ENCODE measurements at regions not wholly inside any gene's neighbourhood (a gene's known extent, or its start where the extent isn't known, plus 50 kb on each side); places are given as distances from the start of the nearest gene placed in this dataset.

GRCh38 chr12:11951209-11951608 is 119.5 kb upstream of the BCL2L14 start:
- no peak for DNase-seq
- intact Hi-C loops (cut with DNase I, micrococcal nuclease): loop anchor here in 1 of 2 experiments (10.0 kb wide), 1 partner anchor 54 kb away; no protein-coding TSS in a partner anchor
- Histone ChIP-seq H3K27ac (ENCODE audit: low read depth in 1 of 2, low read length in 2 of 2) (no peak overlapping the region), H3K27me3 (ENCODE audit: control insufficient read depth in 1 of 2, insufficient read depth in 2 of 2, low read length in 2 of 2) (no peaks in the 10 kb centered on the region), H3K9me3 (ENCODE audit: control insufficient read depth in 1 of 2, insufficient read depth in 1 of 2, low read length in 2 of 2) (no peaks in the 10 kb centered on the region), H3K4me3 (ENCODE audit: low read length) (no peak overlapping the region), H3K36me3 (ENCODE audit: insufficient read depth, low read length) (no peaks in the 10 kb centered on the region), H3K4me1 (ENCODE audit: insufficient read depth, low read length) (peaks cover 3% of the 10 kb centered on the region)
- no peak overlapping the region for H3K4me3 Mint-ChIP-seq
- ChIA-PET CTCF (no interaction called here), POLR2A (no interaction called here)
- ATAC-seq (ENCODE audit: poor library complexity): no peak
- H3K27ac Mint-ChIP-seq: no peak overlapping the region
- H3K9me3 Mint-ChIP-seq: no peaks in the 10 kb centered on the region
- peaks cover 17% of the 10 kb centered on the region for H3K4me1 Mint-ChIP-seq (ENCODE audit: low read depth)
- H3K27me3 Mint-ChIP-seq: no peaks in the 10 kb centered on the region
- TF ChIP-seq CTCF (IDR thresholded peaks at IDR 0.05): no peak
- H3K36me3 Mint-ChIP-seq (ENCODE audit: low read depth): no peaks in the 10 kb centered on the region

- no peak overlapping the region for H3K4me3 Mint-ChIP-seq
- no peaks in the 10 kb centered on the region for H3K36me3 Mint-ChIP-seq (ENCODE audit: low read depth)
- no peak overlapping the region for H3K27ac ChIP-seq (ENCODE audit: low read depth in 1 of 2, low read length in 2 of 2)
- no peak overlapping the region for H3K27ac Mint-ChIP-seq
- ATAC-seq (ENCODE audit: poor library complexity) (no peak), DNase-seq (no peak)
- no peaks in the 10 kb centered on the region for H3K36me3 ChIP-seq (ENCODE audit: insufficient read depth, low read length)
- no peaks in the 10 kb centered on the region for H3K9me3 Mint-ChIP-seq
- intact Hi-C loops (cut with DNase I, micrococcal nuclease): loop anchor here in 1 of 2 experiments (10.0 kb wide), 1 partner anchor 51 kb away; no protein-coding TSS in a partner anchor
- H3K4me3 ChIP-seq (ENCODE audit: low read length): no peak overlapping the region
- H3K27me3 Mint-ChIP-seq: no peaks in the 10 kb centered on the region
- no peaks in the 10 kb centered on the region for H3K27me3 ChIP-seq (ENCODE audit: control insufficient read depth in 1 of 2, insufficient read depth in 2 of 2, low read length in 2 of 2)
- peaks cover 12% of the 10 kb centered on the region for H3K4me1 Mint-ChIP-seq (ENCODE audit: low read depth)
- TF ChIP-seq CTCF (IDR thresholded peaks at IDR 0.05): no peak
- peaks cover 6% of the 10 kb centered on the region for H3K4me1 ChIP-seq (ENCODE audit: insufficient read depth, low read length)
- POLR2A ChIA-PET: no interaction called here
- CTCF ChIA-PET: interaction anchor here (0.8 to 1.3 kb wide), 2 partner anchors 10 to 80 kb away, joined by 3 read pairs; no protein-coding TSS in a partner anchor
- no peaks in the 10 kb centered on the region for H3K9me3 ChIP-seq (ENCODE audit: control insufficient read depth in 1 of 2, insufficient read depth in 1 of 2, low read length in 2 of 2)
Observed at GRCh38 chr12:11953523-11953922, 117.2 kb upstream of the BCL2L14 start.

GRCh38 chr12:11954181-11954580 is 116.6 kb upstream of the BCL2L14 start:
- no peak for TF ChIP-seq CTCF (IDR thresholded peaks at IDR 0.05)
- no peak overlapping the region for H3K27ac Mint-ChIP-seq
- H3K9me3 Mint-ChIP-seq: no peaks in the 10 kb centered on the region
- CTCF ChIA-PET: interaction anchor here (1.1 to 1.3 kb wide), 2 partner anchors 29 to 79 kb away, joined by 3 read pairs; no protein-coding TSS in a partner anchor
- no peak overlapping the region for H3K27ac ChIP-seq (ENCODE audit: low read depth in 1 of 2, low read length in 2 of 2)
- no peaks in the 10 kb centered on the region for H3K36me3 Mint-ChIP-seq (ENCODE audit: low read depth)
- POLR2A ChIA-PET: no interaction called here
- H3K4me1 Mint-ChIP-seq (ENCODE audit: low read depth): peaks cover 17% of the 10 kb centered on the region
- DNase-seq (peak in 1 of 14 experiments; percentile 21), ATAC-seq (ENCODE audit: poor library complexity) (no peak)
- H3K4me3 ChIP-seq (ENCODE audit: low read length): no peak overlapping the region
- intact Hi-C loops (cut with DNase I, micrococcal nuclease): loop anchor here in 1 of 2 experiments (10.0 kb wide), 1 partner anchor 51 kb away; no protein-coding TSS in a partner anchor
- H3K27me3 Mint-ChIP-seq: no peaks in the 10 kb centered on the region
- no peaks in the 10 kb centered on the region for H3K9me3 ChIP-seq (ENCODE audit: control insufficient read depth in 1 of 2, insufficient read depth in 1 of 2, low read length in 2 of 2)
- H3K4me1 ChIP-seq (ENCODE audit: insufficient read depth, low read length): peaks cover 12% of the 10 kb centered on the region
- no peaks in the 10 kb centered on the region for H3K27me3 ChIP-seq (ENCODE audit: control insufficient read depth in 1 of 2, insufficient read depth in 2 of 2, low read length in 2 of 2)
- H3K36me3 ChIP-seq (ENCODE audit: insufficient read depth, low read length): no peaks in the 10 kb centered on the region
- no peak overlapping the region for H3K4me3 Mint-ChIP-seq

Data from CD4-positive, alpha-beta T cell (primary cell).